ENCODE measurements at regions not wholly inside any gene's neighbourhood (a gene's known extent, or its start where the extent isn't known, plus 50 kb on each side); places are given as distances from the start of the nearest gene placed in this dataset.
A peak's percentile ranks its signal among the peaks of the same experiment; 100 is the strongest.

DNA sequence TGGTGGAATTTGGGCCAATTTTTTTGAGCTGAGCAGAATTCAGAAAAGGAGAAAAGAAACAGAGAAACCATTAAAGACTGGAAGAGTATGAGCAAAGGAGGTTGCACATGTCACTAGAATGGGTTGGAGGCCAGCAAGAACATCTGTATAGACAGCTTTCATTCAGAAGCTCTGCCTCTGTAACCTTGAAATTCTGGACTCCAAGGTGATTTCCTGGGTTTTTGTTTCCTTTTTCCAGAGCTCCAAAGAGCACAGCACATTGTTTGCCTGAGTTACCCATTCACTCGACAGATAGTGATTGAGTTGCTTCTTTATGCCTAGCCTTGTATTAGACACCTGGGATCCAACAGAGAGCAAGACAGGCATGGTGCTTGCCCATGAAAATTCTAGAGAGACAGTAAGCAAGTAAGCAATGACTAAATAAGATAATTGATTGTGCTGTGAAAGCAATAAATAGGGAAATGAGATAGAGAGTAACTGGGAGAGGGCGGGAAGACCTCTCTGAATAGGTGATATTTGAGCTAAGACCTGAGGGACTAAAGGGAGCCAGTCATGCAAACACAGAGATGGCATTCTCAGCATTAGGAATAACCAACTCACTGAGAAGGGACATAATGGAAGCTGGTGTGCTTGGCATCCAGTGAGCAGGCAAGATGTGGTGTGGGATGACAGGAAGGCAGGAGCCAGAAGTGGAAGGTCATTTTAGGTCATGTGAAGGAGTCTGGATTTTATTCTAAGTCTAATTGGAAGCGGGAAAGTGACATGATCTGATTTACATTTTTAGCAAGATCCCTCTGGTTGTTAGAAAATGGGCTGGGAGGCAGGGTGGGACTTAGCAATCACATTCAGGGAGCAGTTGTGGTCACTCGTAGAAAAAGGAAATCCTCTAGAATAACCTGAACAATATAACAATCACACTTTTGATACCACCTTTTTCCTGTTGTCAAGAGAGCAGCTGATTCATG, 197.5 kb downstream of the HS3ST3A1 start:
- Histone ChIP-seq H3K27me3 (ENCODE audit: control insufficient read depth, insufficient read depth, low read length) (no peaks in the 10 kb centered on the region), H3K4me3 (ENCODE audit: low read depth, low read length) (no peak overlapping the region), H3K36me3 (ENCODE audit: control insufficient read depth, insufficient read depth, low read length) (no peaks in the 10 kb centered on the region)
- TF ChIP-seq, protein P1, sequence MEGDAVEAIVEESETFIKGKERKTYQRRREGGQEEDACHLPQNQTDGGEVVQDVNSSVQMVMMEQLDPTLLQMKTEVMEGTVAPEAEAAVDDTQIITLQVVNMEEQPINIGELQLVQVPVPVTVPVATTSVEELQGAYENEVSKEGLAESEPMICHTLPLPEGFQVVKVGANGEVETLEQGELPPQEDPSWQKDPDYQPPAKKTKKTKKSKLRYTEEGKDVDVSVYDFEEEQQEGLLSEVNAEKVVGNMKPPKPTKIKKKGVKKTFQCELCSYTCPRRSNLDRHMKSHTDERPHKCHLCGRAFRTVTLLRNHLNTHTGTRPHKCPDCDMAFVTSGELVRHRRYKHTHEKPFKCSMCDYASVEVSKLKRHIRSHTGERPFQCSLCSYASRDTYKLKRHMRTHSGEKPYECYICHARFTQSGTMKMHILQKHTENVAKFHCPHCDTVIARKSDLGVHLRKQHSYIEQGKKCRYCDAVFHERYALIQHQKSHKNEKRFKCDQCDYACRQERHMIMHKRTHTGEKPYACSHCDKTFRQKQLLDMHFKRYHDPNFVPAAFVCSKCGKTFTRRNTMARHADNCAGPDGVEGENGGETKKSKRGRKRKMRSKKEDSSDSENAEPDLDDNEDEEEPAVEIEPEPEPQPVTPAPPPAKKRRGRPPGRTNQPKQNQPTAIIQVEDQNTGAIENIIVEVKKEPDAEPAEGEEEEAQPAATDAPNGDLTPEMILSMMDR (IDR thresholded peaks at IDR 0.05; ENCODE audit: insufficient read depth, low read length, severe bottlenecking) = no peak
- FAIRE-seq (no peak), DNase-seq (ENCODE audit: low read depth) (no peak)

DNA sequence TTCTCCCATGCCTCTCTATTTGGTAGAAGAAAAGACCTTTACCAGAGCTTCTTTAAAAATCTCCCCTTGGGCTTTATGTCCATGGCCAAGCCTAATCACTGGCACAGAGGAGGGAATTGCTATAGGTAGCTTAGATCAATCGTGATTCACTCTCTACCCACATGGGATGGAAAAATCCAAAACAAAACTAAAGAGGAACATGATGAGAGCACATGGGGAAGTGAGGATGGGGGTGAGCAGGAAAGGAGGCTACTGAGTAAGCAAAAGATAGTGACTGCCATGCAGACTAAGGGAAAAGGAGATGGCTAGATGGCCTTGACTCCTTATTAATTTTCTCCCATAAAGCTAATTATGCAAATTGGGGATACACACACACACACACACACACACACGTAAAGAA, 201.2 kb downstream of the HS3ST3A1 start:
- FAIRE-seq = no peak
- Histone ChIP-seq H3K36me3 (ENCODE audit: control insufficient read depth, insufficient read depth, low read length) (no peaks in the 10 kb centered on the region), H3K4me3 (ENCODE audit: low read depth, low read length) (no peak overlapping the region), H3K27me3 (ENCODE audit: control insufficient read depth, insufficient read depth, low read length) (no peaks in the 10 kb centered on the region)
- DNase-seq (ENCODE audit: low read depth) = no peak
- TF ChIP-seq, protein P1 (IDR thresholded peaks at IDR 0.05; ENCODE audit: insufficient read depth, low read length, severe bottlenecking) = no peak

DNA sequence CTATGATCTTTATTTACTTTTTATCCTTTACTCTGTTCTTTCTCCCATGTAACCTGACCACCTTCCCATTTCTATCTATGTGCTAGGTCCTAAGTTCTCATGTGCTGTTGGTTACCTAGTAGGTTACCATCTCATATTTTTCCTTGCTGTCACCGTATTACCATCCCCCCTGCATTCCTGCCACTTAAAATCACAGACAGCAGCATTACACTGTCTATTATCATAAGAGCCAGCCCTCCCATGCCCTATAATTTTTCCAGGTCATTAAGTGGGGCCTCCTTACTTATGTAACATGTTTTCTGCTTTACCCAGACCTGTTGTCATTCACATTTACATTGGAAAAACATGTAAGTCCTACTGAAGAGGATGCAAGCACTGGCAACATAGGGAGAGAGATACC, 202.9 kb downstream of the HS3ST3A1 start:
- FAIRE-seq = no peak
- Histone ChIP-seq H3K4me3 (ENCODE audit: low read depth, low read length) (no peak overlapping the region), H3K27me3 (ENCODE audit: control insufficient read depth, insufficient read depth, low read length) (no peaks in the 10 kb centered on the region), H3K36me3 (ENCODE audit: control insufficient read depth, insufficient read depth, low read length) (no peaks in the 10 kb centered on the region)
- TF ChIP-seq, protein P1 (IDR thresholded peaks at IDR 0.05; ENCODE audit: insufficient read depth, low read length, severe bottlenecking) = no peak
- DNase-seq (ENCODE audit: low read depth) = no peak

DNA sequence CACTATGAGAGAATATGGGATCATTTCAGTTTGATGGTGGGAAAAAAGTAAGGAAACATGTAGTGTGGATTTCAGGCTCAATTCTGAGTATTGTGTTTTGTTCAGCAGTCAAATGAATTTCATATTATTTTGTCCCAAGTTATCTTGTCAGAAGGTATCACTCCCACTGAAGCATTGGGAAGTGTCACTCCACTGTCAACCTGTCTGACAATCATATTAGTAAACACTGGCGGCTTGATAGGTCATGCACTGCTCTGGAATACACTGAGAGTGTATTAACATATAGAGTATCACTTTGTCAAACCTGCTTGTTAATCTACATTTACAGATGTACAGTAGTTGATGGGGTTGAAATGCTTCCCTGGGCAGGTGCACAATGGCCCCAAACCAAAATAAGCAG, 203.6 kb downstream of the HS3ST3A1 start:
- FAIRE-seq (no peak), DNase-seq (ENCODE audit: low read depth) (no peak)
- H3K36me3 ChIP-seq (ENCODE audit: control insufficient read depth, insufficient read depth, low read length) = no peaks in the 10 kb centered on the region
- H3K27me3 ChIP-seq (ENCODE audit: control insufficient read depth, insufficient read depth, low read length) = no peaks in the 10 kb centered on the region
- TF ChIP-seq, protein P1 (IDR thresholded peaks at IDR 0.05; ENCODE audit: insufficient read depth, low read length, severe bottlenecking) = no peak
- H3K4me3 ChIP-seq (ENCODE audit: low read depth, low read length) = no peak overlapping the region

DNA sequence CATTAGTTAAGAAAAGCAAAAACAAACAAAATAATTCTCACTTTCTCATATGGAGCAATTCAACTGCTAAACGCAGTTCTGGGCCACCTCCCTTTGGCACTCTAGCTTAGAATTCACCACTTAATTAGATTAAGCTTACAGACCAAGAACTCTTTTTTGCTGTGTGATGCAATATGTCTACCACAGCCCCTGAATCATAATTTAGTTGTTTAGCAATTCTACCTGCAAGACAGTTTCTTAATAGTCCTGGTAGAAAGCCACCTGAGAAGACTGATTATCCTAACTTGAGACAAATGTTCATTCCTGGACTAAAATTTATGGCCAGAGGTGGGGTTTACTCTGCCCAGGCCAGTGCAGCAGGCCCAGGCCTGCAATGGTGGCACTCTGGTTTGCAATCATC, 205.9 kb downstream of the HS3ST3A1 start:
- no peak overlapping the region for H3K4me3 ChIP-seq (ENCODE audit: low read depth, low read length)
- no peaks in the 10 kb centered on the region for H3K36me3 ChIP-seq (ENCODE audit: control insufficient read depth, insufficient read depth, low read length)
- TF ChIP-seq, protein P1 (IDR thresholded peaks at IDR 0.05; ENCODE audit: insufficient read depth, low read length, severe bottlenecking) = no peak
- DNase-seq (ENCODE audit: low read depth) (peak; percentile 83), FAIRE-seq (no peak)
- no peaks in the 10 kb centered on the region for H3K27me3 ChIP-seq (ENCODE audit: control insufficient read depth, insufficient read depth, low read length)
